Bronchial epithelial cell (primary cell): ENCODE measurements at regions not wholly inside any gene's neighbourhood (a gene's known extent, or its start where the extent isn't known, plus 50 kb on each side); places are given as distances from the start of the nearest gene placed in this dataset.
A peak's percentile ranks its signal among the peaks of the same experiment; 100 is the strongest.

ENCODE experiments used
- DNase-seq: peaks from one replicate; pipeline ENCODE4 v3.0.0-alpha.2; 2010; ENCODE audit warnings: low read depth
- FAIRE-seq: peaks from 2 replicates; lab custom pipeline; 2011; peaks lifted over from hg19 to GRCh38; lab: Jason Lieb, UNC
- H3K27me3 ChIP-seq: 2 replicates; pipeline ENCODE4 v1.5.1; 2011; ENCODE audit warnings: low read length; ENCODE audit not compliant: control insufficient read depth, insufficient read depth
- H3K36me3 ChIP-seq: 2 replicates; pipeline ENCODE4 v1.5.1; 2011; ENCODE audit warnings: low read length; ENCODE audit not compliant: control insufficient read depth, insufficient read depth
- H3K4me3 ChIP-seq: 2 replicates; pipeline ENCODE4 v1.5.1; 2011; ENCODE audit warnings: mild to moderate bottlenecking, low read depth, low read length, control low read depth
- CTCF ChIP-seq: IDR thresholded peaks from 2 replicates; pipeline ENCODE4 v1.5.1; 2011; ENCODE audit warnings: mild to moderate bottlenecking, moderate library complexity, low read length, control low read depth, inconsistent platforms; ENCODE audit not compliant: insufficient read depth, severe bottlenecking

- Histone ChIP-seq H3K4me3 (no peak overlapping the region), H3K36me3 (no peaks in the 10 kb centered on the region), H3K27me3 (no peaks in the 10 kb centered on the region)
- peak; percentile 90 for DNase-seq
- TF ChIP-seq CTCF = no peak
- FAIRE-seq = no peak
Measured at GRCh38 chr20:23156170-23156841, 70.2 kb upstream of the CD93 start.

GRCh38 chr20:23155141-23155590 is 69.0 kb upstream of the CD93 start:
- H3K36me3 ChIP-seq = no peaks in the 10 kb centered on the region
- TF ChIP-seq CTCF = no peak
- no peak overlapping the region for H3K4me3 ChIP-seq
- no peaks in the 10 kb centered on the region for H3K27me3 ChIP-seq
- DNase-seq = peak; percentile 85
- no peak for FAIRE-seq

GRCh38 chr20:23153696-23154341 is 67.7 kb upstream of the CD93 start:
- no peak for FAIRE-seq
- DNase-seq = peak; percentile 60
- H3K36me3 ChIP-seq = no peaks in the 10 kb centered on the region
- no peak for TF ChIP-seq CTCF
- H3K27me3 ChIP-seq = no peaks in the 10 kb centered on the region
- no peak overlapping the region for H3K4me3 ChIP-seq

- no peak overlapping the region for H3K4me3 ChIP-seq
- TF ChIP-seq CTCF = no peak
- H3K36me3 ChIP-seq = no peaks in the 10 kb centered on the region
- no peak for DNase-seq
- FAIRE-seq = no peak
- H3K27me3 ChIP-seq = no peaks in the 10 kb centered on the region
Measured at GRCh38 chr20:23152902-23153301, 66.8 kb upstream of the CD93 start.

GRCh38 chr20:23152308-23152892 is 66.3 kb upstream of the CD93 start:
- DNase-seq (no peak), FAIRE-seq (no peak)
- no peaks in the 10 kb centered on the region for H3K27me3 ChIP-seq
- no peaks in the 10 kb centered on the region for H3K36me3 ChIP-seq
- H3K4me3 ChIP-seq = no peak overlapping the region
- TF ChIP-seq CTCF = no peak
